NCI-H2196 treated with DMSO at 0.1 percent for 48 hours (cell line): ENCODE measurements at regions not wholly inside any gene's neighbourhood (a gene's known extent, or its start where the extent isn't known, plus 50 kb on each side); places are given as distances from the start of the nearest gene placed in this dataset.
"Not testable (repeated sequence)": the region's sequence is repeated elsewhere in the genome, so short reads cannot be mapped to it uniquely, and the experiment has no call there.

Source experiments
- DNase-seq: peaks from one replicate; lab custom pipeline; 2025; ENCODE audit not compliant: unreplicated experiment; lab: John Stamatoyannopoulos, UW

- no peak for DNase-seq
These were observed 144.4 kb downstream of the PTBP2 start for GRCh38 chr1:96865731-96866685.

- no peak for DNase-seq
These were observed 151.2 kb downstream of the PTBP2 start for GRCh38 chr1:96872757-96873156.

GRCh38 chr1:96878640-96879039 is 157.1 kb downstream of the PTBP2 start:
- no peak for DNase-seq

GRCh38 chr1:96880626-96881025 is 159.0 kb downstream of the PTBP2 start:
- no peak for DNase-seq

GRCh38 chr1:96882096-96882495 is 160.5 kb downstream of the PTBP2 start:
- DNase-seq = no peak

GRCh38 chr1:96886474-96886873 is 164.9 kb downstream of the PTBP2 start:
- no peak for DNase-seq

GRCh38 chr1:96887501-96887900 is 165.9 kb downstream of the PTBP2 start:
- no peak for DNase-seq

GRCh38 chr1:96901783-96902363 is 180.3 kb downstream of the PTBP2 start:
- no peak for DNase-seq

GRCh38 chr1:96912248-96912647 is 190.7 kb downstream of the PTBP2 start:
- DNase-seq = no peak

GRCh38 chr1:96915701-96916100 is 194.1 kb downstream of the PTBP2 start:
- DNase-seq = not testable (repeated sequence)

GRCh38 chr1:96918406-96918805 is 196.8 kb downstream of the PTBP2 start:
- DNase-seq = no peak

GRCh38 chr1:96922181-96922580 is 200.6 kb downstream of the PTBP2 start:
- DNase-seq = no peak

- no peak for DNase-seq
These were observed 202.2 kb downstream of the PTBP2 start for GRCh38 chr1:96923753-96924152.

- DNase-seq = no peak
These were observed 204.6 kb downstream of the PTBP2 start for GRCh38 chr1:96926176-96926575.

GRCh38 chr1:96927125-96927524 is 205.5 kb downstream of the PTBP2 start:
- no peak for DNase-seq

GRCh38 chr1:96931136-96931535 is 209.6 kb downstream of the PTBP2 start:
- DNase-seq = no peak

- DNase-seq = no peak
These were observed 212.7 kb downstream of the PTBP2 start for GRCh38 chr1:96934282-96934681.

- no peak for DNase-seq
These were observed 223.0 kb downstream of the PTBP2 start for GRCh38 chr1:96944432-96945092.

- DNase-seq = no peak
These were observed 224.0 kb downstream of the PTBP2 start for GRCh38 chr1:96945509-96946084.

GRCh38 chr1:96955307-96956012 is 233.9 kb downstream of the PTBP2 start:
- no peak for DNase-seq

- no peak for DNase-seq
These were observed 240.6 kb downstream of the PTBP2 start for GRCh38 chr1:96962216-96962615.
